CD4-positive, CD25-positive, alpha-beta regulatory T cell (primary cell): ENCODE measurements at regions not wholly inside any gene's neighbourhood (a gene's known extent, or its start where the extent isn't known, plus 50 kb on each side); places are given as distances from the start of the nearest gene placed in this dataset.

Experiments used
- ATAC-seq, 2 donors: fragments of 150-1000 bp; cut with Tn5 transposase; one replicate each; pipeline ENCODE4 v1.10.0; 2021; ENCODE audit warnings: low read depth in 2 of 2, moderate number of reproducible peaks in 2 of 2, moderate library complexity in 1 of 2
- DNase-seq, 3 donors: peaks; one replicate each; pipeline versions ENCODE4 v3.0.0 to v3.0.0-alpha.2; 2012 to 2022; ENCODE audit warnings: mixed read lengths in 1 of 3
- H3K27ac ChIP-seq: one replicate; pipeline ENCODE4 v1.7.0; 2013; ENCODE audit warnings: mild to moderate bottlenecking, low read length; ENCODE audit not compliant: insufficient read depth, poor library complexity, severe bottlenecking
- H3K27me3 ChIP-seq: one replicate; pipeline ENCODE4 v1.7.0; 2013; ENCODE audit warnings: low read length; ENCODE audit not compliant: control insufficient read depth, insufficient read depth
- H3K36me3 ChIP-seq: one replicate; pipeline ENCODE4 v1.7.0; 2013; ENCODE audit warnings: mild to moderate bottlenecking, low read length, moderate library complexity; ENCODE audit not compliant: control insufficient read depth, insufficient read depth
- H3K4me1 ChIP-seq: 2 replicates; pipeline ENCODE4 v1.7.0; 2013; ENCODE audit warnings: mild to moderate bottlenecking, low read length; ENCODE audit not compliant: insufficient read depth, control insufficient read depth, poor library complexity, severe bottlenecking
- H3K4me3 ChIP-seq: one replicate; pipeline ENCODE4 v1.7.0; 2013; ENCODE audit warnings: low read depth, mild to moderate bottlenecking, low read length, moderate library complexity
- H3K9me3 ChIP-seq, 2 experiments: 1 replicate in 1 of 2; 2 replicates in 1 of 2; pipeline ENCODE4 v1.7.0; 2013; ENCODE audit warnings: low read length in 2 of 2, mild to moderate bottlenecking in 1 of 2, moderate library complexity in 1 of 2; ENCODE audit not compliant: control insufficient read depth in 2 of 2
- H3K27ac Mint-ChIP-seq, 3 donors: one replicate each; pipeline ENCODE4 v1.8.0; 2020 to 2022; ENCODE audit warnings: mild to moderate bottlenecking in 3 of 3, mixed read lengths in 3 of 3, moderate library complexity in 2 of 3
- H3K27me3 Mint-ChIP-seq: one replicate; pipeline ENCODE4 v1.8.0; 2022; ENCODE audit warnings: mild to moderate bottlenecking, mixed read lengths
- H3K36me3 Mint-ChIP-seq: one replicate; pipeline ENCODE4 v1.8.0; 2020; ENCODE audit warnings: mixed read lengths
- H3K4me1 Mint-ChIP-seq, 4 donors: one replicate each; pipeline ENCODE4 v1.8.0; 2020 to 2022; ENCODE audit warnings: mixed read lengths in 4 of 4, mild to moderate bottlenecking in 1 of 4
- H3K4me3 Mint-ChIP-seq, 4 donors: one replicate each; pipeline ENCODE4 v1.8.0; 2020 to 2022; ENCODE audit warnings: mild to moderate bottlenecking in 4 of 4, mixed read lengths in 4 of 4, moderate library complexity in 3 of 4
- H3K9me3 Mint-ChIP-seq, 7 donors: one replicate each; pipeline ENCODE4 v1.8.0; 2020 to 2022; ENCODE audit warnings: mixed read lengths in 7 of 7, mild to moderate bottlenecking in 3 of 7, moderate library complexity in 2 of 7

GRCh38 chr10:81071087-81071796 is 533.5 kb downstream of the SH2D4B start:
- Mint-ChIP-seq H3K4me3 (no peak overlapping the region), H3K9me3 (peaks cover 0 to 4% (median 2%) of the 10 kb centered on the region in 7 donors), H3K4me1 (no peaks in the 10 kb centered on the region), H3K27ac (no peak overlapping the region), H3K27me3 (no peaks in the 10 kb centered on the region), H3K36me3 (no peaks in the 10 kb centered on the region)
- no peak for ATAC-seq
- Histone ChIP-seq H3K4me1 (no peaks in the 10 kb centered on the region), H3K36me3 (no peaks in the 10 kb centered on the region), H3K27me3 (no peaks in the 10 kb centered on the region), H3K4me3 (no peak overlapping the region), H3K27ac (no peak overlapping the region), H3K9me3 (no peaks in the 10 kb centered on the region)
- DNase-seq, result no peak

DNA sequence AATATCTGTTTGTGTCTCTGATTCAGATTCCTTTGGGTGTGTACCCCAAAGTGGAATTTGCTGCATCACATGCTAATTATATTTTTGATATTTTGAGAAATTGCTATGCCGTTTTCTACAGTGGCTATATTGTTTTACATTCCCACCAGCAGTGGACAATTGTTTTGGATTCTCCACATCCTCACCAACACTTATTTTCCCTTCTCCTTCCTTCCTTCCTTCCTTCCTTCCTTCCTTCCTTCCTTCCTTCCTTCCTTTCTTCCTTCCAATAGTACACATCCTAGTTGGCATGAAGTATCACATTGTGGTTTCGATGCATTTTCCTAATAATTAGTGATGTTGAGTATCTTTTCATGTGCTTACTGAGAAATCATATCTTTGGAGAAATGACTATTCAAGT is 535.5 kb downstream of the SH2D4B start:
- Histone ChIP-seq H3K27ac (no peak overlapping the region), H3K4me1 (no peaks in the 10 kb centered on the region), H3K9me3 (no peaks in the 10 kb centered on the region), H3K36me3 (no peaks in the 10 kb centered on the region), H3K27me3 (no peaks in the 10 kb centered on the region), H3K4me3 (no peak overlapping the region)
- Mint-ChIP-seq H3K27ac (peak overlapping the region in 1 of 3 donors; percentile 85), H3K4me3 (no peak overlapping the region), H3K36me3 (no peaks in the 10 kb centered on the region), H3K9me3 (peaks cover 2 to 7% (median 4%) of the 10 kb centered on the region in 7 donors), H3K4me1 (no peaks in the 10 kb centered on the region), H3K27me3 (no peaks in the 10 kb centered on the region)
- DNase-seq (no peak), ATAC-seq (no peak)

GRCh38 chr10:81081887-81082620 is 544.4 kb downstream of the SH2D4B start:
- Histone ChIP-seq H3K4me3 (no peak overlapping the region), H3K9me3 (no peaks in the 10 kb centered on the region), H3K4me1 (no peaks in the 10 kb centered on the region), H3K27ac (no peak overlapping the region), H3K27me3 (no peaks in the 10 kb centered on the region), H3K36me3 (no peaks in the 10 kb centered on the region)
- no peak for DNase-seq
- Mint-ChIP-seq H3K4me3 (no peak overlapping the region), H3K27me3 (no peaks in the 10 kb centered on the region), H3K4me1 (no peaks in the 10 kb centered on the region), H3K9me3 (peaks cover 0 to 18% (median 4%) of the 10 kb centered on the region in 7 donors), H3K27ac (no peak overlapping the region), H3K36me3 (no peaks in the 10 kb centered on the region)
- ATAC-seq, result no peak

GRCh38 chr10:81082621-81083376 is 545.1 kb downstream of the SH2D4B start:
- no peaks in the 10 kb centered on the region for H3K27me3 ChIP-seq
- no peaks in the 10 kb centered on the region for H3K27me3 Mint-ChIP-seq
- H3K9me3 ChIP-seq, result no peaks in the 10 kb centered on the region
- peaks cover 0 to 18% (median 4%) of the 10 kb centered on the region in 7 donors for H3K9me3 Mint-ChIP-seq
- DNase-seq (no peak), ATAC-seq (no peak)
- no peaks in the 10 kb centered on the region for H3K4me1 ChIP-seq
- H3K4me3 Mint-ChIP-seq, result no peak overlapping the region
- H3K27ac Mint-ChIP-seq, result no peak overlapping the region
- H3K36me3 Mint-ChIP-seq, result no peaks in the 10 kb centered on the region
- H3K4me1 Mint-ChIP-seq, result no peaks in the 10 kb centered on the region
- no peaks in the 10 kb centered on the region for H3K36me3 ChIP-seq
- H3K4me3 ChIP-seq, result no peak overlapping the region
- H3K27ac ChIP-seq, result no peak overlapping the region

- DNase-seq, result no peak
- no peak overlapping the region for H3K27ac ChIP-seq
- Mint-ChIP-seq H3K4me3 (no peak overlapping the region), H3K27me3 (no peaks in the 10 kb centered on the region), H3K36me3 (no peaks in the 10 kb centered on the region), H3K4me1 (no peaks in the 10 kb centered on the region), H3K27ac (no peak overlapping the region), H3K9me3 (peaks cover 0 to 9% (median 5%) of the 10 kb centered on the region in 7 donors)
- no peaks in the 10 kb centered on the region for H3K9me3 ChIP-seq
- no peak for ATAC-seq
- no peaks in the 10 kb centered on the region for H3K4me1 ChIP-seq
- H3K4me3 ChIP-seq, result no peak overlapping the region
- no peaks in the 10 kb centered on the region for H3K36me3 ChIP-seq
- no peaks in the 10 kb centered on the region for H3K27me3 ChIP-seq
Observed at GRCh38 chr10:81093056-81093455, 555.4 kb downstream of the SH2D4B start.

GRCh38 chr10:81095238-81095637 is 557.5 kb downstream of the SH2D4B start:
- Mint-ChIP-seq H3K4me3 (no peak overlapping the region), H3K4me1 (no peaks in the 10 kb centered on the region), H3K27ac (no peak overlapping the region), H3K36me3 (no peaks in the 10 kb centered on the region), H3K27me3 (no peaks in the 10 kb centered on the region), H3K9me3 (peaks cover 0 to 9% (median 4%) of the 10 kb centered on the region in 7 donors)
- DNase-seq (no peak), ATAC-seq (no peak)
- Histone ChIP-seq H3K4me3 (no peak overlapping the region), H3K36me3 (no peaks in the 10 kb centered on the region), H3K9me3 (no peaks in the 10 kb centered on the region), H3K27me3 (no peaks in the 10 kb centered on the region), H3K27ac (no peak overlapping the region), H3K4me1 (no peaks in the 10 kb centered on the region)

DNA sequence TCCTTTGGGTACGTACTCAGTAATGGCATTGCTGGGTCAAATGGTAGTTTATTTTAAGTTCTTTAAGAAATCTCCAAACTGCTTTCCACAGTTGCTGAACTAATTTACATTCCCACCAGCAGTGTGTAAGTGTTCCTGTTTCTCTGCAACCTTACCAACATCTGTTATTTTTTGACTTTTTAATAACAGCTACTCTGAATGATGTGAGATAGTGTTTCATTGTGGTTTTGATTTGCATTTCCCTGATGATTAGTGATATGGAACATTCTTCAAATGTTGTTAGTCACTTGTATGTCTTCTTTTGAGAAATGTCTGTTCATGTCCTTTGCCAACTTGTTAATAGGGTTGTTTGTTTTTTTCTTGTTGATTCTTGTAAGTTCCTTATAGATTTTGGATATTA is 558.9 kb downstream of the SH2D4B start:
- Mint-ChIP-seq H3K4me3 (no peak overlapping the region), H3K36me3 (no peaks in the 10 kb centered on the region), H3K4me1 (no peaks in the 10 kb centered on the region), H3K27me3 (no peaks in the 10 kb centered on the region), H3K27ac (no peak overlapping the region), H3K9me3 (peaks cover 0 to 9% (median 4%) of the 10 kb centered on the region in 7 donors)
- Histone ChIP-seq H3K4me3 (no peak overlapping the region), H3K36me3 (no peaks in the 10 kb centered on the region), H3K27me3 (no peaks in the 10 kb centered on the region), H3K4me1 (no peaks in the 10 kb centered on the region), H3K27ac (no peak overlapping the region), H3K9me3 (no peaks in the 10 kb centered on the region)
- no peak for ATAC-seq
- DNase-seq, result no peak
